OCI-LY3 (cell line): ENCODE measurements at regions not wholly inside any gene's neighbourhood (a gene's known extent, or its start where the extent isn't known, plus 50 kb on each side); places are given as distances from the start of the nearest gene placed in this dataset.

ENCODE experiments used
- EZH2phosphoT487 ChIP-seq: fragments of 200-600 bp; shearing (Covaris generic); IDR thresholded peaks from 2 replicates; pipeline ENCODE4 v1.6.1; 2018; ENCODE audit warnings: antibody characterized with exemption, mixed run types, low read depth
- TF ChIP-seq, protein P1 (sequence below): fragments of 200-600, 300-600 bp; sonication (generic); IDR thresholded peaks from 2 replicates; pipeline ENCODE4 v1.5.1; 2014; ENCODE audit warnings: antibody characterized with exemption, low read length, low read depth

DNA sequence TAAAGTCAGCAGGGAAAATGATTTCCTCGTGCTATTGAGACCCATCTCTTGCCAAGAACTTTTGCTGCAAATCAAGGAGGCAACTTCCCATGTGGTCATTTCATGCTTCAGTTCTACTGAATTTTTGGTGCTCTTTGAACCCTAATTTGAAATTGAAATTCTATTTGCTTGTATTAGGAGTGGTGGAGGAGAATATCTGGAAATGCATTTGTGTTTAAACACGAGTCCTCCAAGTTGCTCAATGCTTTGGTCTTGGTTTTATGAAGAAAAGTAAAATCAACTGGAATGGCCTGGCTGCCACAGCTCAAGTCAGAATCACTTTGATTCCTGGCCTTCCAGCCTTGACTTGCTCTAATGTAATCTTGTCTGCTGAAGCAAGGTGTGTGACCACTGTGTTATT is 613.2 kb downstream of the TLE1 start:
- TF ChIP-seq, protein P1, sequence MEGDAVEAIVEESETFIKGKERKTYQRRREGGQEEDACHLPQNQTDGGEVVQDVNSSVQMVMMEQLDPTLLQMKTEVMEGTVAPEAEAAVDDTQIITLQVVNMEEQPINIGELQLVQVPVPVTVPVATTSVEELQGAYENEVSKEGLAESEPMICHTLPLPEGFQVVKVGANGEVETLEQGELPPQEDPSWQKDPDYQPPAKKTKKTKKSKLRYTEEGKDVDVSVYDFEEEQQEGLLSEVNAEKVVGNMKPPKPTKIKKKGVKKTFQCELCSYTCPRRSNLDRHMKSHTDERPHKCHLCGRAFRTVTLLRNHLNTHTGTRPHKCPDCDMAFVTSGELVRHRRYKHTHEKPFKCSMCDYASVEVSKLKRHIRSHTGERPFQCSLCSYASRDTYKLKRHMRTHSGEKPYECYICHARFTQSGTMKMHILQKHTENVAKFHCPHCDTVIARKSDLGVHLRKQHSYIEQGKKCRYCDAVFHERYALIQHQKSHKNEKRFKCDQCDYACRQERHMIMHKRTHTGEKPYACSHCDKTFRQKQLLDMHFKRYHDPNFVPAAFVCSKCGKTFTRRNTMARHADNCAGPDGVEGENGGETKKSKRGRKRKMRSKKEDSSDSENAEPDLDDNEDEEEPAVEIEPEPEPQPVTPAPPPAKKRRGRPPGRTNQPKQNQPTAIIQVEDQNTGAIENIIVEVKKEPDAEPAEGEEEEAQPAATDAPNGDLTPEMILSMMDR, result no peak
- TF ChIP-seq EZH2phosphoT487, result no peak
